HuH-7.5 (cell line): ENCODE measurements at regions not wholly inside any gene's neighbourhood (a gene's known extent, or its start where the extent isn't known, plus 50 kb on each side); places are given as distances from the start of the nearest gene placed in this dataset.

Experiments
- DNase-seq: peaks from one replicate; pipeline ENCODE4 v3.0.0; 2011; ENCODE audit warnings: low spot score

- DNase-seq, result no peak
Observed at GRCh38 chr20:60274717-60275116, 316.5 kb downstream of the CDH26 start.

GRCh38 chr20:60281295-60281694 is 323.1 kb downstream of the CDH26 start:
- DNase-seq, result no peak

GRCh38 chr20:60283281-60283680 is 325.1 kb downstream of the CDH26 start:
- no peak for DNase-seq

GRCh38 chr20:60286764-60287163 is 328.5 kb downstream of the CDH26 start:
- DNase-seq, result no peak

DNA sequence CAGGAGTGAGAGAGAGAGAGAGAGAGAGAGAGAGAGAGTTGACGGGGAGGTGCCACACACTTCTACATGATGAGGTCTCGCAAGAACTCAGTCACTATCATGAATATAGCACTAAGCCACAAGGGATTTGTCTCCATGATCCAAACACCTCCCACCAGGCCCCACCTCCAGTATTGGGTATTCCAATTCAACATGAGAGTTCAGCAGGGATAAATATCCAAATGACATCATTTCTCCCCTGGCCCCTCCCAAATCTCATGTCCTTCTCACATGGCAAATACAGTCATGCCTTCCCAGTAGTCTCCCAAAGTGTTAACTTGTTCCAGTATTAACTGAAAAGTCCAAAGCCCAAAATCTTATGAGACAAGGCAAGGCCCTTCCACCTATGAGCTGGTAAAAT is 330.7 kb downstream of the CDH26 start:
- no peak for DNase-seq

GRCh38 chr20:60292001-60292520 is 333.8 kb downstream of the CDH26 start:
- no peak for DNase-seq

GRCh38 chr20:60294632-60295031 is 336.4 kb downstream of the CDH26 start:
- DNase-seq, result no peak

DNA sequence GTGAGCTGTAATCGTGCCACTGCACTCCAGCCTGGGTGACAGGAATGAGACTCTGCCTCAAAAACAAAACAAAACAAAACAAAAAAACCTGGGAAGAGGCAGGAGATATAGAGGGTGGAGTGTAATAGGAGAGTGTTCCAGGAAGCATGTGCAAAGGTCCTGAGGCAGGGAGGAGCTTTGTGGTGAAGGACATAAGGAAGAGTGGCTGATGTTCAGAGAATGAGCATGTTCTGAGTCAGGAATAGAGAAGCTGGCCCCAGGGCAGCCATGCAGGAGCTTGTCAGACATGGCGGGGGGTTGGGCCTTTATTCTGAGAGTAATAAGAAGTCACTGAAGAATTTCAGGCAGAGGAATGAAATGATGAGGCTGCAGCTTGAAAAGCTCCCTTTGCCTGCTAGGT is 337.0 kb downstream of the CDH26 start:
- DNase-seq, result no peak

- DNase-seq, result no peak
Observed at GRCh38 chr20:60297649-60298048, 339.4 kb downstream of the CDH26 start.

DNA sequence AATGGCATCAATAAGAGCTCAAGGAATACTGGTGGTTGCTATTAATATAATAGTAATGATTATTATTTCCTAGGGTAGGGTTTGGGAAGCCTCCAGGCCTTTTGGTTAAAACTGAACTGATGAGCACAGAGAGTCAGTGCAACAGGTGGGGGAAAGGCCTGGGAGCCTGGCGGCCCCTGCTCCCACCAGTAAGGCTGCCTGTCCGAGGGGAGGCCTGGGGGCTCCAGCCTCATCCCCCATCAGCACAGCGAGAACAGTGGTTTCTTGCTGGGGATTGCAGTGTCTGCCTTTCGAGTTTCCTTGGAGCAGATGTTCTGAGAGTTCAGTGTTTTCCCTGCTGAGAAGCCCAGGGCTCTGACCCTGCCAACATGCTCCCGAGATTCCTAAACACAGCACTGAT is 340.4 kb downstream of the CDH26 start:
- no peak for DNase-seq

- DNase-seq, result no peak
Observed at GRCh38 chr20:60299951-60300350, 341.7 kb downstream of the CDH26 start.

DNA sequence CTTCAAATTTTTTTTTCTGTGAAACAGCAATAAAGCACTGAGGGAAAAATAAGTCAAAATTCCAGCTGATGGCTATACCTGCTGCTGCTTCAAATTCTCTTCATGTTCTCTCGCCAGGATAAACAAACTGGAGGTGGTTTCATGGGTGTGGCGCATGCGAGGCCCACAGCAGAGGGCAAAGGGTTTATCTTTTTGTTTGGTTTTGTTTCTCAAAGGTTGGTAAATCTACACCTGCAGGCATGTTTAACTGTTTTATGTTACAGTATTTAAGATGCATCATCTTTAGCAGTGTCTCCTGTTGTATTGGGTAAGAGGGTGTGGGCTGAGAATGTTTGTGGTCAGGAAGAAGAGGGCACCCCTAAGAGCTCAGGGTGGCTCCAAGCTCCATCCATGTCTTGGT is 342.2 kb downstream of the CDH26 start:
- DNase-seq, result no peak

DNA sequence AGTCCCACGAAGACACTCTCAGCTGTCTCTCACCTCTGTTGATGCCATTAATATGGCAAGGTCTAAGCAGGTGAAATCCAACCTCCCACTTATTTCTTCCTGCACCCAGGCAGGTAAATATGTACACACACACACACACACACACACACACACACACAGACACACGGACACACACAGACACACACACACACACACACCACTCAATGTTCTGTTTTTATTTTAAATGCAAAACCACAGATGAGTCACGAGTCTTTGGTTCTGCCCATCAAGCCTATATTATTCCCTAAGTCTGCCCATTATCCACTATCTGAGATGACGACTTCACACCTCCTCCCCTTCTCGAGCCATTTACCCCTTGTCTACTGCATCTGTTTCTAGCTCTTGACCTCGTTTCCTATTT is 344.7 kb downstream of the CDH26 start:
- DNase-seq, result no peak

DNA sequence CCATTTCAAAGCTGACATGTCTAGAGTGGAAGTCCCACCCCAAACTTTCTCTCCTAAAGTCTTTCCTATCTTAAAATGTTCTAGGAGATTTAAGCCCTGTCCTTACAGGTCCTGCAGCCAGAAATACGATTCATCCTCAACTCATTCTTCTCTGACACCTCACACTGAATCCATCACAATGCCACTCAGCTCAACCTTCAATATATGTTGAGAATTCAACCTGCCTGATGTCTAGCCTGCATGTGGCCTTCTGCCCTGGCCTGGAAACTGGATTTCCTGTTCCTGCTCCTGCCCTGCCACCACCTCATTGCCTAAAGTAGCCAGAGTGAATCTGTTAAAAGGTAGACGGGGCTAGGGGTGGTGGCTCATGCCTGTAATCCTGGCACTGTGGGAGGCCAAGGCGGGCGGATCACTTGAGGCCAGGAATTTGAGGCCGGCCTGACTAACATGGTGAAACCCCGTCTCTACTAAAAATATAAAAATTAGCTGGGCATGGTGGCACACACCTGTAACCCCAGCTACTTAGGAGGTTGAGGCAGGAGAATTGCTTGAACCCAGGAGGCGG is 345.9 kb downstream of the CDH26 start:
- DNase-seq, result no peak

- DNase-seq, result no peak
Observed at GRCh38 chr20:60304931-60305330, 346.7 kb downstream of the CDH26 start.

DNA sequence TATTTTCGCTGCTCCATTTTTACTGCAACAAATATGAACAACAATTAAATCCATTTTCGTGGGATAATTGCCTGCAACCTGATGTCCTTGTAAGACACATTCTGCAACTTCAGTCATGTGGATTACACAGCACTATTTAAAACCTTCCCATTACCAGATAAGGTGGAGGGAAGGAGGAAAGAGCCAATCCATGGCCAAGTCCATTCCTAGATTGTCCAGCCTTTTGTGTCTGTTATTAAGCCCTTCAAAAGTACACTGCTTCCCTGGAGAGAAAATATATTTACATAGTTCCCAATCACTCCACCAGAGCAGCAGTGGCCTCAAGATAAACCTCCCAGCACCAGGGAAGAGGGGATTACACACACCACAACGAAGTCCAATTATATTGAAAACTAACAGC is 347.9 kb downstream of the CDH26 start:
- no peak for DNase-seq

DNA sequence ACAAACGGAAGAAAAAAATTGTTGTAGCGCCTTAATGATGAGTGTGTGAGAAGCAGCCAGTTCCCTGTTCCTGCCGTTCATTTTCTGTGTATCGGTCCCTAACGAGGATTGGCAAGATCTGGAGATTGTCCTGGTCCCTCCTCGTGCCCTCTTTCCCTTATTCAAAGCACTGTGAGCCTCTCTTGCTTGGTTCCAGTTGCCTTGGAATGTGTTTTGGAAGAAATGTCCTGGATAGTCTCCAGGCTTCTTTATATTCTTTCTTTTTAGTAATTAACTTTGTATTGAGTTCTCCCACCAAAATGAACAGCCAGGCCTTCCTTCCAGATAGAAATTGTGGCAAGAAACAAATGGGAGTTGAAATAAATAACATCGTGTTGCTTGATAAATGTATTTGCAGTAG is 348.3 kb downstream of the CDH26 start:
- DNase-seq, result no peak

GRCh38 chr20:60310560-60311349 is 352.5 kb downstream of the CDH26 start:
- no peak for DNase-seq

DNA sequence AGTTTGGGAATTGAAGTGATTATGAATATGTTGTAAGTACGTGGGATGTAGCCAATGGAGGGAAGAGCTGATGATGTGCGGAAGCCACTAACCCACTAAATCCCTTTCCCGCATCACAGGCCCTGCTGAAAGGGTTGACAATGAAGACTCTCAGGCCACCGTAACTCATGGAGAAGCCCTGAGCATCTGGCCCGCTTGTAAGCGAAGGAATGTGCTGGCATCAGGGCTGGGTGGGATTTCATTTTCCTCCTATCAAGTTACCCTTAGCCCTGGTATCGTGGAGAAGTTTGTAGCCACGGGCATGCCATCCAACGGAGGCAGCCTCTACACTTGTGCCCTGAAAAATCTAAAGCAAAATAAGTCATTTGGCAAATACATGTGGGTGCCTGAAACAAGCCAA is 355.0 kb downstream of the CDH26 start:
- no peak for DNase-seq

DNA sequence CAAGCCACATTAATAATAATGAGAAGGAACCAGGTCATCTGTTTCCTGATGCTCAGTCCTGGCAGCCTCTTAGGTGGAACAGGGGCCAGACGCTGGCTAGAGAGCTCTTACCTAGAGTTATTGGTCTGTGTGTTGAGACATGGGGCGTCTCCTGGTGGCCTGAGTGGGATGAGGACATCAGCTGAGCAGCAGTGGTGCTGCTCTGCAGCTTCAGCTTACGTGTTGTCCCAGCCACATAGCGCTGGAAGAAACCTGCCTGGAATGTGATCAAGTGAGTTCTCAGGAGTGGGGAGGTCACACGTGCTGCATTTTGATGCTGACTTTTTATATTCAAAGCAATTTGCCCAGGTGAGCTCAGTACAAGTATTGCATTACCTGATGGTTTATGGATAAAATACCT is 355.4 kb downstream of the CDH26 start:
- DNase-seq, result no peak

- DNase-seq, result no peak
Observed at GRCh38 chr20:60314727-60315126, 356.5 kb downstream of the CDH26 start.

DNA sequence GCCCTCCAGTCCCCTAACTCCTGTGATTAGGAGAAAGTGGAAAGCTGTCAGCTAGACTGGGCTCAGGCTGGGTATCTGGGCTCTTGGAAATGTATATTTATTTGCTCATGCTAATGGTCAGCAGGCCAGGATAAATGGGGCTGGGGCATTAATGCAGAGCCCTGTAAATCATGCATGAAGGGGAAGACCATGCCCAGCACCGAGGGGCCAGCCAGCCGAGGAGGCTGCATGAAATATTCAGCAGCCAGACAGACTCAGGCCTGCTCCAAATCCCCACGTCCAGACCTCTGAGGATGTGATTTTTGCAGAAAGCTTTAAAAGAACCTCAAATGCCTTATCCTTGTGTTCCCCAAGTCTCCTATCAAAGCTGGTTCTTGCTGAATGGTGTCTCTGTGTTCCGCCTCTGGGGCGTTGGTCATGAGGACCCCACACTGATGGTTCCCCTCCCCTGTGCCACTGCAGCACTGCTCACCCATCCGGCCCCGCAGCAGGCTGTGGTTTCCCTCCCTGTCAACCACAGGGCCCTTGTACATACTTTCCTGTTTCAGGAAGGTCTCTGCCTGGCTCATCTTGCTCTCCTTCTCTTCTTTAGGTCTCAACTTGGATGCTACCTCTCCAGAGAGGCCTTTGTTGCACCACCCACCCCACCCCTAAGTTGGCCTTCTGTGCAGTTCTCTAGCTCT is 358.4 kb downstream of the CDH26 start:
- no peak for DNase-seq

GRCh38 chr20:60317401-60317800 is 359.2 kb downstream of the CDH26 start:
- no peak for DNase-seq
